Gastrocnemius medialis (tissue), 4 donors: ENCODE measurements at regions not wholly inside any gene's neighbourhood (a gene's known extent, or its start where the extent isn't known, plus 50 kb on each side); places are given as distances from the start of the nearest gene placed in this dataset.

ENCODE experiments used
- ATAC-seq, 2 donors: fragments of 150-250 bp; one replicate each; pipeline ENCODE4 v1.9.1; 2016
- DNase-seq, 2 donors: peaks; one replicate each; pipeline ENCODE4 v3.0.0-alpha.2; 2019
- H3K27ac ChIP-seq, 4 donors: fragments of 200-600 bp; sonication (generic); 1 replicate in 1 of 4; 2 replicates in 3 of 4; pipeline ENCODE4 v1.5.1; 2016 to 2018; ENCODE audit warnings: mild to moderate bottlenecking in 2 of 4, moderate library complexity in 1 of 4
- H3K27me3 ChIP-seq, 3 donors: fragments of 200-600 bp; sonication (generic) in 2 of 3; 1 replicate in 1 of 3; 2 replicates in 2 of 3; pipeline versions ENCODE4 v1.5.1 to v1.6.0; 2016 to 2019; ENCODE audit warnings: mild to moderate bottlenecking in 1 of 3, moderate library complexity in 1 of 3
- H3K36me3 ChIP-seq, 2 donors: fragments of 200-600 bp; sonication (generic) in 1 of 2; one replicate each; pipeline ENCODE4 v1.5.1; 2017 to 2018
- H3K4me1 ChIP-seq, 2 donors: fragments of 200-600 bp; sonication (generic) in 1 of 2; one replicate each; pipeline ENCODE4 v1.5.1; 2016 to 2017; ENCODE audit warnings: mild to moderate bottlenecking in 2 of 2
- H3K4me3 ChIP-seq, 4 donors: fragments of 200-600 bp; sonication (generic) in 3 of 4; 1 replicate in 1 of 4; 2 replicates in 3 of 4; pipeline ENCODE4 v1.5.1; 2016 to 2019; ENCODE audit warnings: mild to moderate bottlenecking in 2 of 4
- H3K9me3 ChIP-seq, 3 donors: fragments of 200-600 bp; sonication (generic) in 2 of 3; 1 replicate in 1 of 3; 2 replicates in 2 of 3; pipeline ENCODE4 v1.5.1; 2016 to 2019
- CTCF ChIP-seq, 5 experiments: fragments of 450-650 bp in 3 of 5; fragments of 200-600 bp in 2 of 5; sonication (generic) in 2 of 5; IDR thresholded peaks in 4 of 5; conservative IDR thresholded peaks in 1 of 5; 1 replicate in 4 of 5; 2 replicates in 1 of 5; pipeline ENCODE4 v1.5.1; 2016 to 2019; ENCODE audit warnings: antibody characterized with exemption in 5 of 5, mild to moderate bottlenecking in 3 of 5, moderate library complexity in 3 of 5
- POLR2A ChIP-seq, 2 donors: fragments of 450-650 bp; IDR thresholded peaks; one replicate each; pipeline ENCODE4 v1.6.1; 2017; ENCODE audit warnings: antibody characterized with exemption in 2 of 2, mild to moderate bottlenecking in 2 of 2, moderate library complexity in 2 of 2
- in situ Hi-C, 4 donors: fragments of 200-750 bp; cut with MboI; loops; one replicate each; pipeline versions ENCODE4 v1.15.0 to v1.8.0; 2017; ENCODE audit warnings: low sequenced_read_pairs in 4 of 4
- intact Hi-C: fragments of 100-400 bp; cut with DNase I; formaldehyde crosslinking; loops from one replicate; pipeline ENCODE4 v1.15.1; 2023; ENCODE audit warnings: low total_unique reads

DNA sequence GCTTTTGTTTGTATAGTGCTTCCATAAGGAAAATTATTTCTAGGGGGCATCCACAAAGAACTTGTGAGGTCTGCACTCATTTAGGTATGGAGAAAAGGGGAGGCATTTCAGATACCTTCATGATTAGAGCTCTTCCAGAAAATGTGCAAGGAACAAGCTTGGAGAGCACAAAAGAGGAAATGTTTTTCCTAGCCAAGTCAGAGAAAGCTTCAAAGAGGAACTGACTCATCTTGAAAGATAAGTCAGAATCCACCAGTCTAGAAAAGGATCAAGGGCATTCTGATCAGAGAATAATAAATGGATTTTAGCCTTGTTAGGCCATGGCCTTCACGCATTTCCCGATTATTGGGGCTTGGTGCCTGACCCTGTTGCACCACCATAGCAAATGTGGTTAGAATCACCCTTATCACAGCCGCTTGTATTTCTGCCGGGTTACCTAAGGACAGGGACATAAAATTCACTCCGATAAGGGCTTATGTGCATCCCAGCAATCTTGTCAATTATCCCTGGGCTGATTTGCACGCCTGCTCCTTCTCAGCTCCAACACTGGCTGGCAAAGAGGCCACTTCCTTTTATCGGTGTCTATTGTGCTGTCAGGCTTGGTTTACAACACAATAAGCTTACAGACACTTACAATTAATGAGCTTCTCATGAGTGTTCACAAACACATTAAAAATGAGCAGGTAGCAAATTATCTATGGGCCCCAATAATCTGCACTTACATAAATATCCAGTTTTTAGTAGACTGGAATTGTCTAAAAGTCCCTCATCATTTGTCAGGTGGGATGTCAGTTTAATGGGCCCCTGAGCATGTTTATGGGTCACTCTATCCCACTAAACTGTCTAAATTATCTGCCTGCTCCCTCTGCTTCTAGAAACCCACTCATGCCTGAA, 613.5 kb downstream of the SOX6 start:
- in situ Hi-C loops: no loop called here
- DNase-seq (no peak), ATAC-seq (no peak)
- H3K36me3 ChIP-seq: no peaks in the 10 kb centered on the region
- intact Hi-C loops: no loop called here
- no peak overlapping the region for H3K27ac ChIP-seq
- H3K4me3 ChIP-seq: no peak overlapping the region
- H3K4me1 ChIP-seq: no peaks in the 10 kb centered on the region
- TF ChIP-seq CTCF (IDR thresholded peaks at IDR 0.05 in 4 of 5, conservative IDR thresholded peaks at IDR 0.05 in 1 of 5): no peak
- no peak for TF ChIP-seq POLR2A (IDR thresholded peaks at IDR 0.05)
- H3K27me3 ChIP-seq: no peaks in the 10 kb centered on the region
- H3K9me3 ChIP-seq: no peaks in the 10 kb centered on the region

DNA sequence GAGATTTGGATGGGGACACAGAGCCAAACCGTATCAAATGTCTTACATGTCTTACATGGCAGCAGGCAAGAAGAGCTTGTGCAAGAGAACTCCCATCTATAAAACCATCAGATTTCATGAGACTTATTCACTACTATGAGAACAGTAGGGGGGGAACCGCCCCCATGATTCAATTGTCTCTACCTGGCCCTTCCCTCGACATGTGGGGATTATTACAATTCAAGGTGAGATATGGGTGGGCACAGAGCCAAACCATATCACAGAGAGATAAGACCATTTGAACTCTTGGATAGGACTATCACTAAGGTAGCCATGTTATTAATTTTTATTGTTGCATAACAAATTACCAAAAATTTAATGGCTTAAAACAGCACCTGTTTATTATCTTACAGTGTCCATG, 611.7 kb downstream of the SOX6 start:
- no peak overlapping the region for H3K4me3 ChIP-seq
- ATAC-seq (no peak), DNase-seq (no peak)
- H3K4me1 ChIP-seq: no peaks in the 10 kb centered on the region
- no peaks in the 10 kb centered on the region for H3K9me3 ChIP-seq
- intact Hi-C loops: no loop called here
- in situ Hi-C loops: no loop called here
- H3K36me3 ChIP-seq: no peaks in the 10 kb centered on the region
- H3K27me3 ChIP-seq: no peaks in the 10 kb centered on the region
- no peak overlapping the region for H3K27ac ChIP-seq
- TF ChIP-seq POLR2A (IDR thresholded peaks at IDR 0.05): no peak
- no peak for TF ChIP-seq CTCF (IDR thresholded peaks at IDR 0.05 in 4 of 5, conservative IDR thresholded peaks at IDR 0.05 in 1 of 5)

GRCh38 chr11:15745266-15745665, 611.1 kb downstream of the SOX6 start:
- in situ Hi-C loops (no loop called here), intact Hi-C loops (no loop called here)
- no peak overlapping the region for H3K4me3 ChIP-seq
- no peak for ATAC-seq
- TF ChIP-seq POLR2A (IDR thresholded peaks at IDR 0.05) (no peak), CTCF (IDR thresholded peaks at IDR 0.05 in 4 of 5, conservative IDR thresholded peaks at IDR 0.05 in 1 of 5) (no peak)
- no peak overlapping the region for H3K27ac ChIP-seq
- no peak for DNase-seq
- no peaks in the 10 kb centered on the region for H3K9me3 ChIP-seq
- no peaks in the 10 kb centered on the region for H3K27me3 ChIP-seq
- no peaks in the 10 kb centered on the region for H3K36me3 ChIP-seq
- H3K4me1 ChIP-seq: no peaks in the 10 kb centered on the region

DNA sequence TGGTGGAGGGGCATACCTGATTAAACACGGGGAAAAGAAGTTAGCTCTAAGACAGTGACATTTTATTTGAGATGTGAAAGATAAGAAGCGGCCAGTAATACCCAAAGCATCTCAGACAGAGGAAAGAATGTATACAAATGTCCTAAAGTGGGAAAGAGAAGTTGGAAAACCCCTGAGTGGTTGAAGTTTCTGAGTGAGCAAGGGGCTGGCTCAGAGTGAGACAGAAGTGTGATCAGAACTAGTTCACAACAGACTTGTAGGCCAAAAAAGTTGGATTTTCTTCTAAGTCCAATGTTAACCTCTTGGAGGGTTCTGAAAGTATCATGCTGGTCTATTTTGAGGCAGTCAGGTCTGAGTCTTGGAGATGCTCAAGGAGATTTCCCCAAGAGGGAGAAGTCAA, 608.7 kb downstream of the SOX6 start:
- in situ Hi-C loops: no loop called here
- ATAC-seq (no peak), DNase-seq (no peak)
- Histone ChIP-seq H3K27me3 (no peaks in the 10 kb centered on the region), H3K4me3 (no peak overlapping the region), H3K4me1 (no peaks in the 10 kb centered on the region), H3K9me3 (no peaks in the 10 kb centered on the region), H3K27ac (no peak overlapping the region), H3K36me3 (no peaks in the 10 kb centered on the region)
- intact Hi-C loops: no loop called here
- TF ChIP-seq POLR2A (IDR thresholded peaks at IDR 0.05) (no peak), CTCF (IDR thresholded peaks at IDR 0.05 in 4 of 5, conservative IDR thresholded peaks at IDR 0.05 in 1 of 5) (no peak)
